DMS 273 (cell line): ENCODE measurements at regions not wholly inside any gene's neighbourhood (a gene's known extent, or its start where the extent isn't known, plus 50 kb on each side); places are given as distances from the start of the nearest gene placed in this dataset.
"Not testable (repeated sequence)": the region's sequence is repeated elsewhere in the genome, so short reads cannot be mapped to it uniquely, and the experiment has no call there.

ENCODE experiments used
- DNase-seq: peaks from one replicate; lab custom pipeline; 2025; ENCODE audit not compliant: unreplicated experiment; lab: John Stamatoyannopoulos, UW

DNA sequence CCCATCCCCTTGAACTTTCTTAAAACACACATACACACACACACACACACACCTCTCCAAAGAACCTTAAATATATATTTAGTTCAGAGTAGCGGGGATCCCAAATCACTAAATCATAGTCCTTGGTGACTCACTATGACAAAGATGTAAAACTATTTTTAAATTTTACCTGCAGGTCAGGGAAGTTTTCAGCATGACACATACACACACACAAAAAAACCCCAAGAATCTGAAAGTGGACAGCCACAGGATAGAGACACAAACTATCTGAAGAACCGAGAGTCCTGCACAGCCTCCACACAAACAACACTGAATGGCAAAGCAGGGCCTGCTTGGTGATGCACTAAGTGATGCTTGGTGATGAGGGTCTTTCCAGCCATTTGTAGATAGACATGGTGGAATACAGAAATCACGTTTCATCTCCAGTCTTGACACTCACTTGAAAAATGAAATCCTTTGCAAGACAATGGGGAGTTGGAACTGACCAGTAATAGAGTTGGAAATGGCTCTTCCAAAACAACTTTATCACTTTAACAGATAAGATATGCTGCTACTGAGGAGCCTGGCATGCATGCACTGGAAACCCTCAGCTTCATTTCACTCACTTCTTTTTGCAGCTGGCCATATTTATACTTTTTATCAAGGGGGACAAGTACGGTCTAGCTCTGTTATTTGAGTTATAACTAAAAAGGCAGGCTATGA is 307.3 kb downstream of the RAPGEF2 start:
- no peak for DNase-seq

GRCh38 chr4:159410891-159411290 is 308.0 kb downstream of the RAPGEF2 start:
- DNase-seq = no peak

- no peak for DNase-seq
Observed at GRCh38 chr4:159413306-159413943, 310.5 kb downstream of the RAPGEF2 start.

- no peak for DNase-seq
Observed at GRCh38 chr4:159414305-159414704, 311.4 kb downstream of the RAPGEF2 start.

- no peak for DNase-seq
Observed at GRCh38 chr4:159416073-159416472, 313.2 kb downstream of the RAPGEF2 start.

DNA sequence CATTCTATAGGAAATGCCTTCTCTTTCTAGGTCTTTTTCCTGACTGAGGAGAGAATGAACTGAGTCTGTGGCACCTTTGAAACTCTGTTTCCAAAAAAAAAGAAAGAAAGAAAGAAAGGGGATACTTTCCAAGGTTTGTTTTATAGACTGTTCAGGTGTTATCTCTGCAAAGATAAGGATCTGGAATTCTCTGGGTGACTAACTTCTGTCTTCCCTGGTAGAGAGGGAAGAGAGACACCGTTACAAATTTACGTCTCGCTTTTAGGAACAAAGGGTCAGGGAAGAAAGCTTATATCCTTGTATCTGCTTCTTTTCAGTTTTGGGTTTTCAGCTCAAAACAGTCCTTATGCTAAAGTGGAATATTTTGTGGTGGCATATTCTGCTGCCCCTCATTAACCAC is 314.1 kb downstream of the RAPGEF2 start:
- no peak for DNase-seq

DNA sequence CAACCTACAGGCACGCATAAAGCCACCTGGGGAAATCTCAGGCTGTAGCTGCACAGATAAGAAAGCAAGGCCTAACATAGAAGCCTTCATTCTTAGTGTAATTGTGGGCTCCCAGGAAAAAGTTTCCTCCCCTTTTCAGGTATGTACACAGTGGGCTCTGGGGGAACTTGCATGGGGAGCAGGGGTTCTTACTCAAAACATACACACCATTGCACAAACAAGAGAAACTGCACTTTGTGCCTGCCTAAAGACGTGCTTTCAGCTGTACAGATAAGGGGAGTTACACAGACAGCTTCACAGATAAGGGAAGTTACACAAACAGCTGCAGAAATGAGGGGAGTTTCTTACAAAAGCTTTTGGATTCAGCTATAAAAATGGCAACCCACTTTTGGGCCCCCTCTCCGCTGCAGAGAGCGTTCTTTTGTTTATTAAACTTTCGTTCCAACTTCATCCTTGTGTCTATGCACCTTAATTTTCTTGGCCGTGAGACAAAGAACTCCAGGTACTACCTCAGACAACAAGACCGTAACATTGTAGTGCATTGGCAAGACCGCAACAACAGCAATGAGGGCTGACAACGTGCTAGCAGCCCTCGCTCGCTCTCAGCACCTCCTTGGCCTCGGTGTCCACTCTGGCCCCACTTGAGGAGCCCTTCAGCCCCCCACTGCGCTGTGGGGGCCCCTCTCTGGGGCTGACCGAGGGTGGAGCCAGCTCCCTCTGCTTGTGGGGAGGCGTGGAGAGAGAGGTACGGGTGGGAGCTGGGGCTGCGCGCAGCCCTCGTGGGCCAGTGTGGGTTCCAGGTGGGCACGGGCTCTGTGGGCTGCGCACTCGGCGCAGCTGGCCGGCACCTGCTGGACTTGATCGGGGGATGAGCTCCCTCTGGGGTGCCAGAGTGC is 317.5 kb downstream of the RAPGEF2 start:
- no peak for DNase-seq

GRCh38 chr4:159421058-159421419 is 318.2 kb downstream of the RAPGEF2 start:
- DNase-seq = not testable (repeated sequence)

DNA sequence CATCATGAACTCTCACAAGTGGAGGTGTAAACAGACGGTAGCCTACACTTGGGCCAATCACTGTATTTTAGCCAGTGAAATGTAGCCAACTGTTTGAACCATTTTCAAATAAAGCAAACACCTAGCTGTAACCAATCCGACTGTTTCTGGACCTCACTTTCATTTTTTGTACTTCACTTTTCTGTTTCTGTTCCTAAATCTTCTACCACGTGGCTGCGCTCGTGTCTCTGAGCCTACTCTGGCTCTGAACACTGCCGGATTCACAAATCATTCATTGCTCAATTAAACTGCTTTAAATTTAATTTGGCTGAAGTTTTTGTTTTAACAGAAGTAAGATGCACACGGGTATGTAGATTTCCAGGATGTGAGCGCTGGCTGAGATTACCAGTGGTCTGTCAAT is 319.1 kb downstream of the RAPGEF2 start:
- DNase-seq = no peak

DNA sequence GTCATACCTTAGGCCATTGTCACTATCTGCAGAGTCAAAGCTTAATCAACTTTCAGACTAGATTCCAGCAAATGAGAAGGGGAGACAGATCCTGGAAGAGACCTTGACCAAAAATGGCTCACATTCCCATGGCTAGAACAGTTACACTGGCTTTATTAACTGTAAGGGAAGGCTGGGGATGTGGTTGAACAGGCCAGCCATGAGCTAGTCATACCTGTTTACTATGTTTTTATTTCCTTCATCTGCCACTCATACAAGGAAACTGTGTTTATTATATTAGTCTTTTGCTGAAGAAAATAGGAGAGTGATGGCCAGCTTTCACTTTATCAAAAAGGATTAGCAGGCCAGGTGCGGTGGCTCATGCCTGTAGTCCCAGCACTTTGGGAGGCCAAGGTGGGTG is 319.7 kb downstream of the RAPGEF2 start:
- no peak for DNase-seq

DNA sequence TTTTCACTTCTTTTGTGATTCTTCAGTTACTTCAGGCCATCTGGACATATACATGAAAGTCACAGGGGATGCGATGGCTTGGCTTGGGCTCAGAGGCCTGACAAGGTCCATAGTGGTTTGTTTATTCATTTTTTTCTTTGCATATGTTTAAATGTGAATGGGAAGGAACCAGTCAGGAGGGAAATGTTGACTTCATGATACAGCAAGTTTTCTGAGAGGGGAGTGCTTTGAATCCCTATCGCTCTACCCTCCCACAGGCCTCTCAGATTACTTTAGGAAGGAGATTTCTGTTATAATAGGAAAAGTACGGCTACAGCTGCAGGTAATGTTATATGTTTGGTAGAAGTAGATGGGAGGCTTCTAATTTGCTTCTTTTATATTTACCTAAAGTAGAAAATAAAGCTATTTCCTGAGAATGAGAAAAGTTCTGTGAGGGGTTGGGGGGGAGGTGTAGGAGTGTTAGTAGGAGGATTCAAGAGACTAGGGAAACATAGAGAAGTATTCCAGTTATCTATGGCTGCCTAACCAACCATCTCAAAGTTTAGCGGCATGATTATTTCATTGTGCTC is 322.9 kb downstream of the RAPGEF2 start:
- DNase-seq = no peak

DNA sequence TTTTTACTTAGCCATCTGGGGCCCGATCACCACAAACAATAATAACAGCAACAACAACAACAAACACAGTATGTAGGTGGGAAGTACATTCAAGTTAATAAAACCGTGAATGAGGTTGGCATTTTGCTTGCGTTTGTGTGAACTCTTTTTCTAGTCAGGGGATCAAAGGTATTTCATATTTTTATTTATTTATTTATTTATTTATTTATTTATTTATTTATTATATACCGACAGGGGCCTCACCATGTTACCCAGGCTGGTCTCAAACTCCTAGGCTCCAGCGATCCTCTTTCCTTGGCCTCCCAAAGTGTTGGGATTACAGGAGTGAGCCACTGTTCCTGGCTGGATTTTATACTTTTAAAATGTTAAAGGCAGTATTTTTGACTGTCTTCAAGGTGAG is 325.4 kb downstream of the RAPGEF2 start:
- DNase-seq = no peak

DNA sequence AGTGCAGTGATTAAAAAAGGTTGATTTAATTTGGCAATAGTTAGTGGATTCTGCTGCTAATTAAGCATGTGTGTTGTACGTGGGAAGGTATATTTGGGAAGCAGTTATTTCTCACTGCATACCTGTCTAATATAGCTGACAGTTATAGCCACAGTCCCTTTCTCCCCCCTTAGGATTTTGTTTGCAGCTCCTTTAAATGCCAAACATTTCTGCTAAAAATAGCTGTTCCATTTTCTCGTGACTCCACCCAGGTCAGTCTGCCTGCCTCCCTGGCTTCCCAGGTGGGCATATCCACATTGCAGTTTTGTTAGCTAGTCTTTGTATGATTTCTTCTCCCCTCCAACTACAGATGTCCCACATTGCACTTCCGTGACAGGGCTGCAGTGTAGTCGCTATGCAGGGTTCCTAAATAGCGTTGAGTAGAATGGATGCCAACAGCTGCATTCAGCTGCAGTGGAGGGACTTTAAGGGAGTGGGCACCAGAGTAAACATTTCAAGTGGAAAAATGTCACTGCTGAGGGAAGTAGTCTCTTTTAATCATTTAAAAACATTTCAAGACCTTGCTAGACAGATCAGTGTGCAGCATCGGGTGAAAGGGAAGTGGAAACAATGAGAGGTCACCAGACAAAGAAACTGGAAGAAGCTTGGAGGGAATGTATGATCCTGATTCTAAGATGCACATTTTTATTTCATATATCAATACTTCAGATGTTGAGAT is 326.3 kb downstream of the RAPGEF2 start:
- DNase-seq = no peak

DNA sequence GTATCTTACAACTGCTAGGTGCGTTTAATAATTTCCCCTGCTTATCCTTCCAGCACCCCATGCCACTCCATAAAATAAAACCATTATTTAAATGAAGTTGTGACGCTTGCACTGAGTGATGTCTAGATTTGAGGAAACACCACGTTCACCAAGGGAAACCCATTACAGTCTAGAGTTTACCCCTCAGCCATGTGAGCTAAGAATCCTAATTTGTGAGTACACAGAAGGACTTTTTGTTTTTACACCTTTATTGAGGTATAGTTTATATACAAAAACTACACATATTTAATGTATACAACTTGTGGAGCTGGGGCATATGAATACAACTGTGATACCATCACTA is 326.8 kb downstream of the RAPGEF2 start:
- DNase-seq = no peak

GRCh38 chr4:159430896-159431295 is 328.0 kb downstream of the RAPGEF2 start:
- no peak for DNase-seq

DNA sequence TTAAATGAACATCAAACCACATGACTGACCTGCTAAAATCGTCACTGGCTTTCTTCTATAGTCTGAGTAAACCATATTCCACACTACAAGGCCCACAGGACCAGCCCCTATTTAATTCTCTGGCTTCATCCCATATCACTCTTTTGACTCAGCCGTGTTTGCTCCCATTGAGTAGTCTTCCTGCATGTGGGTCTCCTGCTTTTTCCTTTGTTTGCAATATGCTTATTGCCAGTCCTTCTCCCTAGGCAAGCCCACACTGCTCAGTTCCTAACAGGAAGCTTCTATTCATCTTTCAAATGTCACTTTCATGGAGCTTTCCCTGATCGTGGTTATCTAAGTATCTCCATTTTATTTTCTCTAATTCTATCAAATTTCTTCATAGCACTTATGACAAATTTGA is 329.6 kb downstream of the RAPGEF2 start:
- DNase-seq = no peak

DNA sequence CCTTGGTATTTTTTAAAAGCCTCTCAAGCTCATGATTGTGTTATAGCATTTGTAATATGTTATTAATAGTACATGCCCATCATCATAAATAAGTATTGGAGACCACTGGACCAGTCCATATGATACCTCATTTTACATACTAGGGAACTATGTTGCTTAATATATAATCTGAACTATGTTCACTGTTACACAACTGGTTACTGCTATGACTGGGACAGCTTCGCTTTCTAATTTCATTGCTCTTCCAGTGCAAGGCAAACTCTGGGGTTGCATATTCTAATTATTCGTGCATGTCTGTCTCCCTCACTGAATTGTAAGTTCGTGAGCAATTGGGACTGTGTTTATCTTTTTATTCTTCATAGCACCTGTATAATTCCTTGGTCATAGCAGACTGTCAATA is 330.5 kb downstream of the RAPGEF2 start:
- no peak for DNase-seq

- DNase-seq = no peak
Observed at GRCh38 chr4:159434114-159434870, 331.4 kb downstream of the RAPGEF2 start.

DNA sequence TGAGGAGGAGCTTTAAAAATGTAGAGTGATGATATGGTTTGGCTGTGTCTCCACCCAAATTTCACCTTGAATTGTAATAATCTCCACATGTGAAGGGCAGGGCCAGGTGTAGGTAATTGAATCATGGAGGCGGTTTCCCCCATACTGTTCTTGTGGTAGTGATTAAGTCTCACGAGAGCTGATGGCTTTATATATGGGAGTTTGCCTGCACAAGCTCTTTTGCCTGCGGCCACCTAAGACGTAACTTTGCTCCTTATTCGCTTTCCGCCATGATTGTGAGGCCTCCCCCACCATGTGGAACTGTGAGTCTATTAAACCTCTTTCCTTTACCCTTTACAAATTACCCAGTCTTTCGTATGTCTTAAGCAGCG is 332.0 kb downstream of the RAPGEF2 start:
- DNase-seq = no peak

DNA sequence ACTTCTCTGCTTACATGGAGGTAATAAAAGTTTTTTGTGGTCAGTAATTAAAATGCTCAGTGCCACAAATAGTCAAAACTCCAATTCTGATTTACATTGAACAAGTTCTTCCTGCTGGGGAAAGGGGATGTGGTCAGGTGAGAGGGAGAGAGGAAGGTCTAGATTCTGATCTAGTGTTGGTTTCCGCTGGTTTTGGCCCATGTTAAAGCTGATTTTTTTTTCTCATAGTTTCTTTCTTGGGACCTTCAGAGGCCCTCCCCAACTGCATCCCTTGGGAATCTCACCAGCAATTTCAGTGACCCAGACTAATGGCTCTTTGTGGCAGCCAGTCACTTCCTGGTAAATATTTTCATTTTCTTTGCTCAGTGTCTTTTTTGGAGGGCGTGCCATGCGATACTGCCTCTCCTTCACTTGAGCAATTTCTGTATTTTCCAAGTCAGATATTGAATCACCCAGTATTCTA is 332.7 kb downstream of the RAPGEF2 start:
- no peak for DNase-seq
